Stomach (tissue), 4 donors: ENCODE measurements at regions not wholly inside any gene's neighbourhood (a gene's known extent, or its start where the extent isn't known, plus 50 kb on each side); places are given as distances from the start of the nearest gene placed in this dataset.
"Not testable (repeated sequence)": the region's sequence is repeated elsewhere in the genome, so short reads cannot be mapped to it uniquely, and the experiment has no call there.

ENCODE experiments used
- EP300 ChIP-seq: sonication (generic); formaldehyde crosslinking; IDR thresholded peaks from one replicate; pipeline ENCODE4 v1.6.1; 2017; ENCODE audit warnings: antibody characterized with exemption
- POLR2A ChIP-seq, 4 donors: fragments of 450-650 bp; IDR thresholded peaks; one replicate each; pipeline ENCODE4 v1.6.1; 2016; ENCODE audit warnings: antibody characterized with exemption in 4 of 4, control low read depth in 2 of 4, mild to moderate bottlenecking in 1 of 4, moderate library complexity in 1 of 4
- POLR2AphosphoS5 ChIP-seq, 3 donors: sonication (generic); formaldehyde crosslinking; IDR thresholded peaks; one replicate each; pipeline ENCODE4 v1.6.1; 2016; ENCODE audit warnings: antibody characterized with exemption in 3 of 3
- TF ChIP-seq, protein P1 (sequence below), 7 experiments: fragments of 450-650 bp in 4 of 7; fragments of 200-600 bp in 3 of 7; sonication (generic) in 3 of 7; IDR thresholded peaks; one replicate each; pipeline ENCODE4 v1.5.1; 2016 to 2019; ENCODE audit warnings: antibody characterized with exemption in 7 of 7, control low read depth in 2 of 7, mild to moderate bottlenecking in 1 of 7

DNA sequence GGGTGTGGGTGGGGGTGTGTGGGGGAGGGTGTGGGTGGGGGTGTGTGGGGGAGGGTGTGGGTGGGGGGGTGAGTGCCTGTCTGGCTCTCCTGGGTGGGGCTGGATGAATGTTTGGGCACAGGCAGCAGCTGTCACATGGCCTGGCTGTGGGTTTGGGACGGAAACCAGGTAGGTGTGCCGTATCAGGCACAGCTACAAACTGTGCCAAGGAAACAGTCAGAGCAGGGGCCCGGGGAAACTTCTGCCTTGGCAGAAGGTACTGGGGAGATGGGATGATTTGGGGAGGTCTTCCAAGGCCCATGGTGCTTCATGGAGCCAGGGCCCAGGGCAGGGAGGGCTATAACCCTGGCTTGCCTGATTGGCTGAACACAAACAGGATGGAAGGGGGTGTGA is 63.0 kb upstream of the THOC3 start:
- TF ChIP-seq, protein P1, sequence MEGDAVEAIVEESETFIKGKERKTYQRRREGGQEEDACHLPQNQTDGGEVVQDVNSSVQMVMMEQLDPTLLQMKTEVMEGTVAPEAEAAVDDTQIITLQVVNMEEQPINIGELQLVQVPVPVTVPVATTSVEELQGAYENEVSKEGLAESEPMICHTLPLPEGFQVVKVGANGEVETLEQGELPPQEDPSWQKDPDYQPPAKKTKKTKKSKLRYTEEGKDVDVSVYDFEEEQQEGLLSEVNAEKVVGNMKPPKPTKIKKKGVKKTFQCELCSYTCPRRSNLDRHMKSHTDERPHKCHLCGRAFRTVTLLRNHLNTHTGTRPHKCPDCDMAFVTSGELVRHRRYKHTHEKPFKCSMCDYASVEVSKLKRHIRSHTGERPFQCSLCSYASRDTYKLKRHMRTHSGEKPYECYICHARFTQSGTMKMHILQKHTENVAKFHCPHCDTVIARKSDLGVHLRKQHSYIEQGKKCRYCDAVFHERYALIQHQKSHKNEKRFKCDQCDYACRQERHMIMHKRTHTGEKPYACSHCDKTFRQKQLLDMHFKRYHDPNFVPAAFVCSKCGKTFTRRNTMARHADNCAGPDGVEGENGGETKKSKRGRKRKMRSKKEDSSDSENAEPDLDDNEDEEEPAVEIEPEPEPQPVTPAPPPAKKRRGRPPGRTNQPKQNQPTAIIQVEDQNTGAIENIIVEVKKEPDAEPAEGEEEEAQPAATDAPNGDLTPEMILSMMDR (IDR thresholded peaks at IDR 0.05) = not testable (repeated sequence)
- TF ChIP-seq POLR2A (IDR thresholded peaks at IDR 0.05); POLR2AphosphoS5 (IDR thresholded peaks at IDR 0.05); EP300: not testable (repeated sequence)
